IMR-90 (cell line): ENCODE measurements at regions not wholly inside any gene's neighbourhood (a gene's known extent, or its start where the extent isn't known, plus 50 kb on each side); places are given as distances from the start of the nearest gene placed in this dataset.

Experiments
- ATAC-seq: fragments of 200-7000 bp; cut with Tn5 transposase; 2 replicates; pipeline ENCODE4 v1.9.1; 2020; ENCODE audit warnings: low read depth, mild to moderate bottlenecking, moderate library complexity
- BruUV-seq: library from RNA; stranded (reverse); fragments of 400-500 nt; replicated peaks from 2 replicates; lab custom pipeline; 2021; lab: Mats Ljungman, UMichigan
- CTCF ChIA-PET: fragments of 300-600 bp; formaldehyde crosslinking; extraction: SDS; loops from one replicate; lab custom pipeline; 2021; ENCODE audit warnings: antibody characterized with exemption; lab: Yijun Ruan, JAX
- POLR2A ChIA-PET: fragments of 300-600 bp; sonication (Branson Sonifier 250); formaldehyde crosslinking; loops from one replicate; lab custom pipeline; 2022; ENCODE audit warnings: antibody characterized with exemption; ENCODE audit not compliant: unreplicated experiment; lab: Charles Lee
- DNase-seq: peaks from one replicate; pipeline ENCODE4 v3.0.0; 2013
- H2AFZ ChIP-seq: replicated peaks from 2 replicates; pipeline ENCODE3; 2013; ENCODE audit warnings: low read length, mild to moderate bottlenecking; ENCODE audit not compliant: poor library complexity
- H2AK5ac ChIP-seq: 2 replicates; pipeline ENCODE4 v1.6.1; 2013; ENCODE audit warnings: low read depth, low read length, inconsistent platforms
- H2AK9ac ChIP-seq: replicated peaks from 2 replicates; pipeline ENCODE3; 2013; ENCODE audit warnings: mild to moderate bottlenecking, low read depth, low read length, moderate library complexity; ENCODE audit not compliant: poor library complexity
- H2BK120ac ChIP-seq: 2 replicates; pipeline ENCODE4 v1.6.1; 2013; ENCODE audit warnings: low read depth, low read length, inconsistent platforms
- H2BK15ac ChIP-seq: 3 replicates; pipeline ENCODE4 v1.6.1; 2013; ENCODE audit warnings: low read depth, low read length, inconsistent platforms
- H2BK20ac ChIP-seq: 2 replicates; pipeline ENCODE4 v1.6.1; 2013; ENCODE audit warnings: low read depth, mild to moderate bottlenecking, inconsistent platforms, low read length, moderate library complexity
- H2BK5ac ChIP-seq: 2 replicates; pipeline ENCODE4 v1.6.1; 2013; ENCODE audit warnings: mild to moderate bottlenecking, low read depth, low read length, inconsistent platforms; ENCODE audit not compliant: poor library complexity, severe bottlenecking
- H3K14ac ChIP-seq: replicated peaks from 2 replicates; pipeline ENCODE4 v1.6.1; 2013; ENCODE audit warnings: low read depth, low read length, inconsistent platforms
- H3K18ac ChIP-seq: 2 replicates; pipeline ENCODE4 v1.6.1; 2013; ENCODE audit warnings: low read depth, low read length, control low read depth
- H3K23ac ChIP-seq: 2 replicates; pipeline ENCODE4 v1.6.1; 2013; ENCODE audit warnings: low read depth, low read length, inconsistent platforms
- H3K27ac ChIP-seq: 2 replicates; pipeline ENCODE4 v1.5.1; 2013; ENCODE audit warnings: mild to moderate bottlenecking, control low read depth, low read length; ENCODE audit not compliant: insufficient read depth
- H3K27me3 ChIP-seq: 2 replicates; pipeline ENCODE4 v1.6.1; 2013; ENCODE audit warnings: low read length; ENCODE audit not compliant: control insufficient read depth, insufficient read depth
- H3K36me3 ChIP-seq: 2 replicates; pipeline ENCODE4 v1.6.1; 2013; ENCODE audit warnings: low read length, mixed read lengths; ENCODE audit not compliant: control insufficient read depth, insufficient read depth
- H3K4ac ChIP-seq: 2 replicates; pipeline ENCODE4 v1.6.1; 2013; ENCODE audit warnings: low read depth, low read length, inconsistent platforms
- H3K4me1 ChIP-seq: 2 replicates; pipeline ENCODE4 v1.6.1; 2013; ENCODE audit warnings: low read length, mixed read lengths; ENCODE audit not compliant: control insufficient read depth, insufficient read depth
- H3K4me2 ChIP-seq: 2 replicates; pipeline ENCODE4 v1.6.1; 2013; ENCODE audit warnings: low read depth, mild to moderate bottlenecking, control low read depth, low read length, moderate library complexity
- H3K4me3 ChIP-seq: 2 replicates; pipeline ENCODE4 v1.5.1; 2013; ENCODE audit warnings: low read depth, mild to moderate bottlenecking, control low read depth, low read length, moderate library complexity; ENCODE audit not compliant: insufficient read depth
- H3K56ac ChIP-seq: 2 replicates; pipeline ENCODE4 v1.6.1; 2013; ENCODE audit warnings: low read length, inconsistent platforms; ENCODE audit not compliant: insufficient read depth; ENCODE audit errors: extremely low read depth
- H3K79me1 ChIP-seq, 2 experiments: 2 replicates each; pipeline ENCODE4 v1.6.1; 2013; ENCODE audit warnings: low read length in 2 of 2, inconsistent platforms in 1 of 2, low read depth in 1 of 2
- H3K9ac ChIP-seq: 2 replicates; pipeline ENCODE4 v1.6.1; 2013; ENCODE audit warnings: low read depth, low read length, control low read depth
- H3K9me1 ChIP-seq: 2 replicates; pipeline ENCODE4 v1.6.1; 2013; ENCODE audit warnings: low read length, inconsistent platforms; ENCODE audit not compliant: insufficient read depth
- H3K9me3 ChIP-seq: 2 replicates; pipeline ENCODE4 v1.6.1; 2013; ENCODE audit warnings: low read length; ENCODE audit not compliant: control insufficient read depth, insufficient read depth
- H4K20me1 ChIP-seq: 2 replicates; pipeline ENCODE4 v1.6.1; 2013; ENCODE audit warnings: low read length, inconsistent platforms; ENCODE audit not compliant: insufficient read depth
- H4K5ac ChIP-seq: 2 replicates; pipeline ENCODE4 v1.6.1; 2013; ENCODE audit warnings: mild to moderate bottlenecking, low read depth, low read length, control low read depth
- H4K8ac ChIP-seq, 2 experiments: 2 replicates each; pipeline ENCODE4 v1.6.1; 2013; ENCODE audit warnings: low read depth in 2 of 2, low read length in 2 of 2, control low read depth in 1 of 2, inconsistent platforms in 1 of 2
- H4K91ac ChIP-seq: 2 replicates; pipeline ENCODE4 v1.6.1; 2013; ENCODE audit warnings: low read depth, low read length, inconsistent platforms; ENCODE audit not compliant: insufficient read depth
- BHLHE40 ChIP-seq: fragments of 150-350 bp; IDR thresholded peaks from 2 replicates; pipeline ENCODE4 v1.6.1; 2016; ENCODE audit warnings: mild to moderate bottlenecking, low read depth, low read length
- CEBPB ChIP-seq: IDR thresholded peaks from 2 replicates; pipeline ENCODE4 v1.6.1; 2012; ENCODE audit warnings: low read depth, low read length, improper control_type of control experiment
- MAFK ChIP-seq: IDR thresholded peaks from 2 replicates; pipeline ENCODE4 v1.6.1; 2012; ENCODE audit warnings: low read depth, low read length, improper control_type of control experiment
- MAZ ChIP-seq: IDR thresholded peaks from 2 replicates; pipeline ENCODE4 v1.6.1; 2012; ENCODE audit warnings: low read depth, mild to moderate bottlenecking, low read length, improper control_type of control experiment, moderate library complexity, borderline replicate concordance
- NFE2L2 ChIP-seq: fragments of 150-350 bp; IDR thresholded peaks from 2 replicates; pipeline ENCODE4 v1.6.1; 2016; ENCODE audit warnings: low read depth, mild to moderate bottlenecking, low read length
- POLR2A ChIP-seq: IDR thresholded peaks from 2 replicates; pipeline ENCODE4 v1.6.1; 2012; ENCODE audit warnings: mild to moderate bottlenecking, low read depth, low read length
- RAD21 ChIP-seq: IDR thresholded peaks from 2 replicates; pipeline ENCODE4 v1.6.1; 2012; ENCODE audit warnings: low read length, improper control_type of control experiment
- RCOR1 ChIP-seq: IDR thresholded peaks from 2 replicates; pipeline ENCODE4 v1.6.1; 2012; ENCODE audit warnings: mild to moderate bottlenecking, low read length, improper control_type of control experiment; ENCODE audit not compliant: insufficient replicate concordance
- SMC3 ChIP-seq: fragments of 150-350 bp; IDR thresholded peaks from 2 replicates; pipeline ENCODE4 v1.6.1; 2016; ENCODE audit warnings: low read depth, mild to moderate bottlenecking, antibody characterized with exemption, low read length, moderate library complexity
- WGBS, 2 experiments: methylation state at CpG; one replicate each; pipeline versions ENCODE4 v1.1.5 to v1.1.7; 2013; ENCODE audit warnings: missing lambda C conversion rate in 2 of 2; ENCODE audit not compliant: insufficient read length in 1 of 2; ENCODE audit errors: extremely low coverage in 2 of 2; 5-methylcytosine and 5-hydroxymethylcytosine counted together
- dilution Hi-C: fragments of 300-500 bp; cut with HindIII; formaldehyde crosslinking; loops from one replicate; pipeline ENCODE4 v1.14.3; 2018; ENCODE audit warnings: low sequenced_read_pairs; ENCODE audit not compliant: unreplicated experiment
- in situ Hi-C: fragments of 300-500 bp; cut with MboI; formaldehyde crosslinking; loops from 3 replicates; pipeline ENCODE4 v1.14.3; 2019; ENCODE audit warnings: low sequenced_read_pairs, inconsistent platforms, mixed read lengths
- intact Hi-C: fragments of 100-400 bp; cut with micrococcal nuclease; formaldehyde crosslinking; loops from 2 replicates; pipeline ENCODE4 v1.10.0; 2022
- TF ChIP-seq, protein P1 (sequence below): conservative IDR thresholded peaks from 2 replicates; pipeline ENCODE4 v1.5.1; 2012; ENCODE audit warnings: mild to moderate bottlenecking, low read depth, low read length, improper control_type of control experiment
- TF ChIP-seq, protein P2 (sequence below): fragments of 150-350 bp; IDR thresholded peaks from 2 replicates; pipeline ENCODE4 v1.6.1; 2017; ENCODE audit warnings: mild to moderate bottlenecking, antibody characterized with exemption, low read length, low read depth
- TF ChIP-seq, protein P3 (sequence below): fragments of 150-350 bp; IDR thresholded peaks from 2 replicates; pipeline ENCODE4 v1.6.1; 2016; ENCODE audit warnings: low read depth, mild to moderate bottlenecking, low read length, moderate library complexity, borderline replicate concordance

DNA sequence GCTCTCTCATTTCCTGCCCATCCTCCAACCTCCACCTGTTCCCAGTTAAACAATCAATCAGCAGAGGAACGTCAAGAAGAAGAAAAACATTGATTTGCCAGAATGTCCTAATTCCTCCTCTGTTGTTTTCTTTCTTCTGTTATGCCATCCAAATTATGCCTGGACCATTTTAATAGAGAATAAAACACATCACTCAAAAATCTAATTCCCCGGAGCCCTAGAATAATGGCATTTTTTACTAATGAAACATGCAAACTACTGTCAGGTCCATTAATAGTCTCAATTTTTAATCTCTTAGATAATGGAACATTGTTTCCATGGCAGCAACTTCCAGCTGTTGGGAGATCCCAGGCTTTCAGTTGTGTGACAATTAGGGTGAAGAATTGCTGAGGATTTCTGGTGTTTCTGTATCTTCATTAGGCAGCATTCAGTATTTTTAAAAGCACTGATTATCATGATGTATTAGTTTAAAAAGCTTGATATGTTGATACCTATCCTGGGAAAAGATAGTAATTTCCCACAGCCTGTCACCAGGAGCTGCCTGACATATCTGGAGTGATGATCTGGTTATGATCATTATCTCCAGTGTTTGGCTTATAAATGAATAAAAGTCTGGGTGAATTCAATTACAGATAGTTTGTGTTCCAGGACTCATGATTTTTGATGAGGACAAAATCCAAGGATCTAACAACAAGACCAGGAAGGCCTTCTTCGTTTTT, 209.8 kb downstream of the TPBG start:
- TF ChIP-seq, protein P1, sequence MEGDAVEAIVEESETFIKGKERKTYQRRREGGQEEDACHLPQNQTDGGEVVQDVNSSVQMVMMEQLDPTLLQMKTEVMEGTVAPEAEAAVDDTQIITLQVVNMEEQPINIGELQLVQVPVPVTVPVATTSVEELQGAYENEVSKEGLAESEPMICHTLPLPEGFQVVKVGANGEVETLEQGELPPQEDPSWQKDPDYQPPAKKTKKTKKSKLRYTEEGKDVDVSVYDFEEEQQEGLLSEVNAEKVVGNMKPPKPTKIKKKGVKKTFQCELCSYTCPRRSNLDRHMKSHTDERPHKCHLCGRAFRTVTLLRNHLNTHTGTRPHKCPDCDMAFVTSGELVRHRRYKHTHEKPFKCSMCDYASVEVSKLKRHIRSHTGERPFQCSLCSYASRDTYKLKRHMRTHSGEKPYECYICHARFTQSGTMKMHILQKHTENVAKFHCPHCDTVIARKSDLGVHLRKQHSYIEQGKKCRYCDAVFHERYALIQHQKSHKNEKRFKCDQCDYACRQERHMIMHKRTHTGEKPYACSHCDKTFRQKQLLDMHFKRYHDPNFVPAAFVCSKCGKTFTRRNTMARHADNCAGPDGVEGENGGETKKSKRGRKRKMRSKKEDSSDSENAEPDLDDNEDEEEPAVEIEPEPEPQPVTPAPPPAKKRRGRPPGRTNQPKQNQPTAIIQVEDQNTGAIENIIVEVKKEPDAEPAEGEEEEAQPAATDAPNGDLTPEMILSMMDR = no peak
- TF ChIP-seq RCOR1 (no peak), NFE2L2 (no peak), MAZ (no peak), MAFK (no peak), RAD21 (no peak), CEBPB (no peak), SMC3 (no peak), BHLHE40 (no peak), POLR2A (no peak)
- TF ChIP-seq, protein P2, sequence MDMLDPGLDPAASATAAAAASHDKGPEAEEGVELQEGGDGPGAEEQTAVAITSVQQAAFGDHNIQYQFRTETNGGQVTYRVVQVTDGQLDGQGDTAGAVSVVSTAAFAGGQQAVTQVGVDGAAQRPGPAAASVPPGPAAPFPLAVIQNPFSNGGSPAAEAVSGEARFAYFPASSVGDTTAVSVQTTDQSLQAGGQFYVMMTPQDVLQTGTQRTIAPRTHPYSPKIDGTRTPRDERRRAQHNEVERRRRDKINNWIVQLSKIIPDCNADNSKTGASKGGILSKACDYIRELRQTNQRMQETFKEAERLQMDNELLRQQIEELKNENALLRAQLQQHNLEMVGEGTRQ = no peak
- TF ChIP-seq, protein P3, sequence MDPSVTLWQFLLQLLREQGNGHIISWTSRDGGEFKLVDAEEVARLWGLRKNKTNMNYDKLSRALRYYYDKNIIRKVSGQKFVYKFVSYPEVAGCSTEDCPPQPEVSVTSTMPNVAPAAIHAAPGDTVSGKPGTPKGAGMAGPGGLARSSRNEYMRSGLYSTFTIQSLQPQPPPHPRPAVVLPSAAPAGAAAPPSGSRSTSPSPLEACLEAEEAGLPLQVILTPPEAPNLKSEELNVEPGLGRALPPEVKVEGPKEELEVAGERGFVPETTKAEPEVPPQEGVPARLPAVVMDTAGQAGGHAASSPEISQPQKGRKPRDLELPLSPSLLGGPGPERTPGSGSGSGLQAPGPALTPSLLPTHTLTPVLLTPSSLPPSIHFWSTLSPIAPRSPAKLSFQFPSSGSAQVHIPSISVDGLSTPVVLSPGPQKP = no peak
- Histone ChIP-seq H3K27ac (no peak overlapping the region), H2BK20ac (no peak overlapping the region), H3K23ac (no peak overlapping the region), H4K8ac (no peak overlapping the region), H2BK5ac (no peak overlapping the region), H2AK5ac (no peak overlapping the region), H4K91ac (no peak overlapping the region), H3K56ac (no peak overlapping the region), H3K14ac (no peak overlapping the region), H2AFZ (no peak overlapping the region), H3K9ac (no peak overlapping the region), H3K9me1 (no peaks in the 10 kb centered on the region; the same call in 1 of the 2 replicates), H2BK120ac (no peak overlapping the region), H3K79me1 (no peaks in the 10 kb centered on the region), H2BK15ac (no peak overlapping the region), H3K4ac (no peak overlapping the region), H3K4me3 (no peak overlapping the region), H3K36me3 (no peaks in the 10 kb centered on the region), H4K20me1 (no peaks in the 10 kb centered on the region), H3K18ac (no peak overlapping the region), H3K4me2 (no peak overlapping the region), H2AK9ac (no peak overlapping the region), H4K5ac (no peak overlapping the region), H3K27me3 (peaks cover 11% of the 10 kb centered on the region), H3K9me3 (no peaks in the 10 kb centered on the region; the same call in 1 of the 2 replicates), H3K4me1 (no peaks in the 10 kb centered on the region)
- no peak for ATAC-seq
- intact Hi-C loops = no loop called here
- no CpG with 5 or more reads among the region's 3 CpGs for WGBS, 2 experiments
- ChIA-PET CTCF (no interaction called here), POLR2A (no interaction called here)
- no peak for DNase-seq
- BruUV-seq = no TSS peak
- in situ Hi-C loops = no loop called here
- dilution Hi-C loops = no loop called here
